ENCODE measurements at regions not wholly inside any gene's neighbourhood (a gene's known extent, or its start where the extent isn't known, plus 50 kb on each side); places are given as distances from the start of the nearest gene placed in this dataset.
"Not testable (repeated sequence)": the region's sequence is repeated elsewhere in the genome, so short reads cannot be mapped to it uniquely, and the experiment has no call there.

DNA sequence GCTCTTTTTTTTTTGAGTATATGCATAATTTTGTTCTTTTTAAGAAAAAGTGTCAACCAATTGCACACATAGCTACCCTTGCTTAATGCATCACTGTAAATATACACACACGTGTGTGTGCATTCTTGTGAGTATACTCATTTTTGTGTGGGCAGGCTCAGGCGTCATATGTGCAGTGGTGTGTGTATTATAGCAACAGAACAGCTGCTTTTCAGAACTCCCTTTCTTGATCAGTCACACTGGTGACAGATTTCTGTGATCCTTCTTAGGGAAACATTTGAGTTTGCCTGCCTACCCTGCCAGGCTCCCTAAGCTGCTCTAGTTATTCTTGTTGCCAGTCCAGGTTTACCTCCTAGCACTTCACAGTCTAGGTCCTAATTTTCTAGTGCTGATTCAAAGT, 287.0 kb upstream of the SEMA6A start:
- TF ChIP-seq, protein P1, sequence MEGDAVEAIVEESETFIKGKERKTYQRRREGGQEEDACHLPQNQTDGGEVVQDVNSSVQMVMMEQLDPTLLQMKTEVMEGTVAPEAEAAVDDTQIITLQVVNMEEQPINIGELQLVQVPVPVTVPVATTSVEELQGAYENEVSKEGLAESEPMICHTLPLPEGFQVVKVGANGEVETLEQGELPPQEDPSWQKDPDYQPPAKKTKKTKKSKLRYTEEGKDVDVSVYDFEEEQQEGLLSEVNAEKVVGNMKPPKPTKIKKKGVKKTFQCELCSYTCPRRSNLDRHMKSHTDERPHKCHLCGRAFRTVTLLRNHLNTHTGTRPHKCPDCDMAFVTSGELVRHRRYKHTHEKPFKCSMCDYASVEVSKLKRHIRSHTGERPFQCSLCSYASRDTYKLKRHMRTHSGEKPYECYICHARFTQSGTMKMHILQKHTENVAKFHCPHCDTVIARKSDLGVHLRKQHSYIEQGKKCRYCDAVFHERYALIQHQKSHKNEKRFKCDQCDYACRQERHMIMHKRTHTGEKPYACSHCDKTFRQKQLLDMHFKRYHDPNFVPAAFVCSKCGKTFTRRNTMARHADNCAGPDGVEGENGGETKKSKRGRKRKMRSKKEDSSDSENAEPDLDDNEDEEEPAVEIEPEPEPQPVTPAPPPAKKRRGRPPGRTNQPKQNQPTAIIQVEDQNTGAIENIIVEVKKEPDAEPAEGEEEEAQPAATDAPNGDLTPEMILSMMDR (IDR thresholded peaks at IDR 0.05): no peak
- TF ChIP-seq POLR2AphosphoS5 (IDR thresholded peaks at IDR 0.05; ENCODE audit: insufficient read depth in 1 of 2, low read depth in 1 of 2) (no peak), POLR2A (IDR thresholded peaks at IDR 0.05) (no peak)
- Histone ChIP-seq H3K36me3 (no peaks in the 10 kb centered on the region), H3K9me3 (no peaks in the 10 kb centered on the region), H3K4me1 (no peaks in the 10 kb centered on the region), H3K27ac (no peak overlapping the region), H3K27me3 (no peaks in the 10 kb centered on the region), H3K4me3 (no peak overlapping the region)
- DNase-seq (ENCODE audit: extremely low spot score in 2 of 2): no peak
- intact Hi-C loops (cut with DNase I): no loop called here

DNA sequence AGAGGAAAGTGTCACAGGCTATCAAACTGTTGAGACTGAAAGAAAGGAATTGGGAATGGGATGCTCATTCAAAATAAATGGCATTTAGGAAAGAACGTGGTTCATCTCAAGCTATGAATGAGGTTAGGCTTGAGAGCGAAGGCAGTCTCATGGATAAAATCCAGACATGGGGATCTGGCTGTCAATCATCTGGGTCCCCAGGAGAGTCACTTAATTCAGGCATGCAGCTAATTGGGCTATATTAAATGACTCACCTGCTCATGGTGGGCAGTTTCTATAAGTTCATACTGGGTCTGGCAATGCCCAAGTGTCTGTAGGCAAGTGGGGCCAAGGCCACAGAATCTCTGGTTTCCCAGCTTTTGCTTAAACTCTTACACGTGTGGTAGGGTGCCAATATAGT, 286.5 kb upstream of the SEMA6A start:
- no peak overlapping the region for H3K4me3 ChIP-seq
- DNase-seq (ENCODE audit: extremely low spot score in 2 of 2): no peak
- TF ChIP-seq POLR2AphosphoS5 (IDR thresholded peaks at IDR 0.05; ENCODE audit: insufficient read depth in 1 of 2, low read depth in 1 of 2): no peak
- no peak for TF ChIP-seq POLR2A (IDR thresholded peaks at IDR 0.05)
- TF ChIP-seq, protein P1 (IDR thresholded peaks at IDR 0.05): no peak
- H3K9me3 ChIP-seq: no peaks in the 10 kb centered on the region
- H3K36me3 ChIP-seq: no peaks in the 10 kb centered on the region
- no peaks in the 10 kb centered on the region for H3K4me1 ChIP-seq
- no peak overlapping the region for H3K27ac ChIP-seq
- H3K27me3 ChIP-seq: no peaks in the 10 kb centered on the region
- intact Hi-C loops (cut with DNase I): no loop called here

DNA sequence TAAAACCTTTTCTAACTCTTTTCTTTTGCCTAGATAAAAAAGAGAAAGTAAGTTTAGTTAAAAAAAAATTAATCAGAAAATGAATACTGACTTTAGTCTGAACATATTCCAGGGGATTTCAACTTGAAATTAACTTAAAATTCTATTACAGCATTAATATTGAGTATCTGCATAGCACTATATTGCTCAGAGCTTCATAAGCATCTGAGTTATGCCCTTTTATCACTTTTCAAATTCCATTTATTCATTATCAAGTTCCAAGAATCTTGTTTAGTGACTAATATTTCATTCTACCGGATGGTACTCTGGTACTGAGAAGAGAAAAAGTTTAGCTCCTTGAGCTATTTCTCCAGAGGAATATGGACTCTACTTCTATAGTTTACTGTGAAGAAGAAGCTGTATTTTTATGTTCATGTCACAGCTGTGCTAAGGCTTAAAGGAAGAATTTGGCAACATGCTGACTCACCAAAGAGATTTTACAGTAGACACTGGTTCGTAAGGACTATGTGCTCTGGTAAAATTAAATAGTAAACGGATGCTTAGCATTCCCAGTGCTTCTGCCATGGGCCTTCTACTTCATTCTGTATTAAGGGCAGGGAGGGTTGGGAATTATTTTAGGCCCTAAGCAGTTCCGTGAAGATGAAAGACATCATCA, 285.2 kb upstream of the SEMA6A start:
- TF ChIP-seq, protein P1 (IDR thresholded peaks at IDR 0.05): no peak
- TF ChIP-seq POLR2A (IDR thresholded peaks at IDR 0.05): no peak
- no peak for TF ChIP-seq POLR2AphosphoS5 (IDR thresholded peaks at IDR 0.05; ENCODE audit: insufficient read depth in 1 of 2, low read depth in 1 of 2)
- Histone ChIP-seq H3K9me3 (no peaks in the 10 kb centered on the region), H3K4me1 (no peaks in the 10 kb centered on the region), H3K36me3 (no peaks in the 10 kb centered on the region), H3K27me3 (no peaks in the 10 kb centered on the region), H3K27ac (no peak overlapping the region), H3K4me3 (no peak overlapping the region)
- no peak for DNase-seq (ENCODE audit: extremely low spot score in 2 of 2)
- intact Hi-C loops (cut with DNase I): no loop called here

DNA sequence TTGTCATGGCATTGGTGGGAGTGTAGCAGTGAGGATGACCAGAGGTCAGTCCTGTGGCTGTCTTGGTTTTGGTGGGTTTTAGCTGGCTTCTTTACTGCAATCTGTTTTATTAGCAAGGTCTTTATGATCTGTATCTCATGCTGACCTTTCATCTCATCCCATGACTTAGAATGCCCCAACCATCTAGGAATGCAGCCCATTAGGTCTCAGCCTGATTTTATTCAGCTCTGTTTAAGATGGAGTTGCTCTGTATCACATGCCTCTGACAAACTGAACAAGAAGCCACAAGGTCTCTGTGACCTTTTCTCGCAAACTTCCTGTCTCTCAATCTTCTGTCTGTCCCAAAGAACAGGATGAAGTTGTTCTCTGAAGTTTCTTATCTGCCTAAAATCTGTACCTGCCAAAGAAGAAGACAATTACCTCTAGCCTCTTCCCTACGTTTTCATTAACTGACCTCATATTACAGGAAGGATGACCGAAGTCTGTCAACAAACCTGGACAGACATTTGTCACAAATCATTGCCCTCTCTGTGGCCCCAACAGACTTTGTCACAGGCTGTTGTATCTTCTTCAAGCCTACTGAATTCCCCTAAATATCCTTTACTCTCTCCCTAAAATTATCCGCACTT, 284.2 kb upstream of the SEMA6A start:
- H3K27ac ChIP-seq: no peak overlapping the region
- intact Hi-C loops (cut with DNase I): no loop called here
- no peaks in the 10 kb centered on the region for H3K9me3 ChIP-seq
- no peak for TF ChIP-seq POLR2AphosphoS5 (IDR thresholded peaks at IDR 0.05; ENCODE audit: insufficient read depth in 1 of 2, low read depth in 1 of 2)
- TF ChIP-seq, protein P1 (IDR thresholded peaks at IDR 0.05): no peak
- TF ChIP-seq POLR2A (IDR thresholded peaks at IDR 0.05): no peak
- DNase-seq (ENCODE audit: extremely low spot score in 2 of 2): no peak
- no peaks in the 10 kb centered on the region for H3K27me3 ChIP-seq
- no peak overlapping the region for H3K4me3 ChIP-seq
- no peaks in the 10 kb centered on the region for H3K36me3 ChIP-seq
- H3K4me1 ChIP-seq: no peaks in the 10 kb centered on the region

DNA sequence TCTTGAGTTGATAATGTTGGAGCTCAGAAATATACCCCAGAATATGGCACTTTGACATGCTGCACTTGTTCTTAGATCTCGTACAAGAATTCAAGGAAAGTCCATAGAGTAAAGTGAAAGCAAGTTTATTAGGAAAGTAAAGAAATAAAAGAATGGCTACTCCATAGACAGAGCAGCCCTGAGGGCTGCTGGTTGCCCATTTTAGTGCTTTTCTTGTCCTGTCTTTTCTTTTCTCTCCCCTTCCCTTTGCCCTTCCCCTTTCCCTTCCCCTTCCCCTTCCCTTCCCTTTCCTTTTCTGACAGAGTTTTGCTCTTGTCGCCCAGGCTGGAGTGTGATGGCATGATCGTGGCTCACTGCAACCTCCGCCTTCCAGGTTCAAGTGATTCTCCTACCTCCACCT, 283.4 kb upstream of the SEMA6A start:
- H3K27me3 ChIP-seq; H3K4me3 ChIP-seq; DNase-seq (ENCODE audit: extremely low spot score in 2 of 2); intact Hi-C loops (cut with DNase I); H3K9me3 ChIP-seq; H3K27ac ChIP-seq; H3K4me1 ChIP-seq; H3K36me3 ChIP-seq: not testable (repeated sequence)

Measured in vagina (tissue), 2 donors.